ENCODE measurements at regions not wholly inside any gene's neighbourhood (a gene's known extent, or its start where the extent isn't known, plus 50 kb on each side); places are given as distances from the start of the nearest gene placed in this dataset.

GRCh38 chr11:131052367-131052766 is 136.1 kb upstream of the SNX19 start:
- H3K27ac ChIP-seq (ENCODE audit: low read depth, low read length) = no peak overlapping the region
- no peaks in the 10 kb centered on the region for H3K36me3 ChIP-seq (ENCODE audit: control insufficient read depth, insufficient read depth, low read length)
- H3K9ac ChIP-seq (ENCODE audit: low read depth, low read length) = no peak overlapping the region
- H3K27me3 ChIP-seq (ENCODE audit: control insufficient read depth, insufficient read depth, low read length) = no peaks in the 10 kb centered on the region
- H3K9me3 ChIP-seq (ENCODE audit: control insufficient read depth, insufficient read depth, low read length) = peaks cover 4% of the 10 kb centered on the region; the same call in 1 of the 2 replicates
- H3K4me1 ChIP-seq (ENCODE audit: control insufficient read depth, insufficient read depth, low read length) = peaks cover 17% of the 10 kb centered on the region
- no peak overlapping the region for H3K4me3 ChIP-seq (ENCODE audit: low read depth, low read length)

GRCh38 chr11:131056036-131056435 is 139.8 kb upstream of the SNX19 start:
- Histone ChIP-seq H3K27me3 (ENCODE audit: control insufficient read depth, insufficient read depth, low read length) (no peaks in the 10 kb centered on the region), H3K9ac (ENCODE audit: low read depth, low read length) (no peak overlapping the region), H3K36me3 (ENCODE audit: control insufficient read depth, insufficient read depth, low read length) (no peaks in the 10 kb centered on the region), H3K4me3 (ENCODE audit: low read depth, low read length) (no peak overlapping the region), H3K4me1 (ENCODE audit: control insufficient read depth, insufficient read depth, low read length) (peaks cover 11% of the 10 kb centered on the region), H3K27ac (ENCODE audit: low read depth, low read length) (no peak overlapping the region), H3K9me3 (ENCODE audit: control insufficient read depth, insufficient read depth, low read length) (no peaks in the 10 kb centered on the region)

DNA sequence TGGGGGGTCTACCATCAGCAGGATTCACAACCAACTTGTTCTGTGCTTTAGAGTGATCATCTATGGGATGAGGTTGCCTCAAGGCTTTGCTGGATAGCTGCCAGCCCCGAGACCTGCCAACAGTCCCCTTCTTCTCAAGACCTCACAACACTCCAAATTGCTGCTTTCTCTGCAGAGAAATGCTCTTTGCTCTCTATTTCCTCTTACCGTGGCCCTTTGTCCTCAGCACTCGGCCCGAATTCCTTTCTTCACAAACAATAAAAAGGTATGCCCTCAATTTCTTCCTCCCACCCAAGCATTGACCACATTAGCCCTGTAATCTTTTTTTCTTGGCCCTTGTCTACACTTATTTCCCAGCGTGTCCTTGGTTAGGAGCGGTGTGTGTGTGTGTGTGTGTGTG is 147.4 kb upstream of the SNX19 start:
- Histone ChIP-seq H3K9ac (ENCODE audit: low read depth, low read length) (no peak overlapping the region; the same call in 1 of the 2 replicates), H3K27me3 (ENCODE audit: control insufficient read depth, insufficient read depth, low read length) (no peaks in the 10 kb centered on the region), H3K9me3 (ENCODE audit: control insufficient read depth, insufficient read depth, low read length) (peaks cover 8% of the 10 kb centered on the region), H3K27ac (ENCODE audit: low read depth, low read length) (no peak overlapping the region), H3K36me3 (ENCODE audit: control insufficient read depth, insufficient read depth, low read length) (no peaks in the 10 kb centered on the region), H3K4me1 (ENCODE audit: control insufficient read depth, insufficient read depth, low read length) (peaks cover 20% of the 10 kb centered on the region), H3K4me3 (ENCODE audit: low read depth, low read length) (no peak overlapping the region)

GRCh38 chr11:131064373-131064991 is 148.2 kb upstream of the SNX19 start:
- H3K4me1 ChIP-seq (ENCODE audit: control insufficient read depth, insufficient read depth, low read length) = peaks cover 20% of the 10 kb centered on the region
- H3K27ac ChIP-seq (ENCODE audit: low read depth, low read length) = no peak overlapping the region
- H3K9ac ChIP-seq (ENCODE audit: low read depth, low read length) = no peak overlapping the region
- peaks cover 8% of the 10 kb centered on the region for H3K9me3 ChIP-seq (ENCODE audit: control insufficient read depth, insufficient read depth, low read length)
- H3K27me3 ChIP-seq (ENCODE audit: control insufficient read depth, insufficient read depth, low read length) = no peaks in the 10 kb centered on the region
- no peak overlapping the region for H3K4me3 ChIP-seq (ENCODE audit: low read depth, low read length)
- H3K36me3 ChIP-seq (ENCODE audit: control insufficient read depth, insufficient read depth, low read length) = no peaks in the 10 kb centered on the region

GRCh38 chr11:131065435-131066413 is 149.4 kb upstream of the SNX19 start:
- Histone ChIP-seq H3K9ac (ENCODE audit: low read depth, low read length) (no peak overlapping the region), H3K4me3 (ENCODE audit: low read depth, low read length) (no peak overlapping the region), H3K9me3 (ENCODE audit: control insufficient read depth, insufficient read depth, low read length) (peaks cover 8% of the 10 kb centered on the region), H3K27ac (ENCODE audit: low read depth, low read length) (no peak overlapping the region), H3K36me3 (ENCODE audit: control insufficient read depth, insufficient read depth, low read length) (no peaks in the 10 kb centered on the region), H3K4me1 (ENCODE audit: control insufficient read depth, insufficient read depth, low read length) (peaks cover 20% of the 10 kb centered on the region), H3K27me3 (ENCODE audit: control insufficient read depth, insufficient read depth, low read length) (no peaks in the 10 kb centered on the region)

DNA sequence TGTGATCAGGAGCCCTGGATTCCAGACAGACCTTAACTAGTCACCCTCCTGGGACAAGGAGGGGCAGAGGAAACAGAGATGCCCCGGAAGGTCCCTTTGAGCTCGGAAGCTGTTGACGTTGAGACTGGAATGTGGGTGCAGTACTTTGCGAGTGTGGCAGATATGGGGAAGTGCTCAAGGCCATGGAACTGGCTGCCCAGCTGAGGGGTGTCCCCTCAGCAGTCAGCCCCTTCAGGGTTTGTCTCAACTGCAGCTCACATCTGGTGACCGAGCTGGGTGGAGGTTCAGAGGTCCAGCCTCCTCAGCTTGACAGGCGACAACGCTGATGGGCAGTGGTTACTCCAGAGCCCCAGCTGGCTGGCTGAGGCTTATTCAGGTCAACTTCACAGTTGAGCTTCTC is 150.3 kb upstream of the SNX19 start:
- Histone ChIP-seq H3K27ac (ENCODE audit: low read depth, low read length) (no peak overlapping the region), H3K27me3 (ENCODE audit: control insufficient read depth, insufficient read depth, low read length) (no peaks in the 10 kb centered on the region), H3K4me3 (ENCODE audit: low read depth, low read length) (no peak overlapping the region), H3K9me3 (ENCODE audit: control insufficient read depth, insufficient read depth, low read length) (peaks cover 8% of the 10 kb centered on the region), H3K36me3 (ENCODE audit: control insufficient read depth, insufficient read depth, low read length) (no peaks in the 10 kb centered on the region), H3K4me1 (ENCODE audit: control insufficient read depth, insufficient read depth, low read length) (peaks cover 20% of the 10 kb centered on the region), H3K9ac (ENCODE audit: low read depth, low read length) (no peak overlapping the region)

DNA sequence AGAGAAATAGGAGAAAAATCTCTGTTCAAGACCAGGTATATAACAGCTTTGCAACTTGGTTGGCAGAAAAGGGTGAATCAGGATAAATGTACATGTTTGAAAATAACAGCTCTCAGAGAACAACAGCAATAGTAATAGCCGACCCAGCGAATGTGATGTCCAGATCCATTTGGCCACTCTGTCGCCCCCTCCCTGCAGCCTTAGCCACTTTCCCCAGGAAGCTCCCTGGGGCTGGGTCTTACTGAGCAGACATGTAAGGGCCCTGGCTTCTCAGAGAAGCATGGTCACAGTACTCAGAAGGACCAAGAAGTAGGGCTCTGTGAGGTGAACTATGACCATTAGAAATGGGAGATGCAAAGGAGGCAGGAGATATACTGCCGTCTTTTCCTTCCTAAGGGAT is 154.1 kb upstream of the SNX19 start:
- Histone ChIP-seq H3K4me3 (ENCODE audit: low read depth, low read length) (no peak overlapping the region), H3K9me3 (ENCODE audit: control insufficient read depth, insufficient read depth, low read length) (peaks cover 5% of the 10 kb centered on the region), H3K4me1 (ENCODE audit: control insufficient read depth, insufficient read depth, low read length) (no peaks in the 10 kb centered on the region), H3K9ac (ENCODE audit: low read depth, low read length) (no peak overlapping the region), H3K27ac (ENCODE audit: low read depth, low read length) (no peak overlapping the region), H3K36me3 (ENCODE audit: control insufficient read depth, insufficient read depth, low read length) (no peaks in the 10 kb centered on the region), H3K27me3 (ENCODE audit: control insufficient read depth, insufficient read depth, low read length) (no peaks in the 10 kb centered on the region)

GRCh38 chr11:131073167-131073566 is 156.9 kb upstream of the SNX19 start:
- no peak overlapping the region for H3K27ac ChIP-seq (ENCODE audit: low read depth, low read length)
- no peaks in the 10 kb centered on the region for H3K9me3 ChIP-seq (ENCODE audit: control insufficient read depth, insufficient read depth, low read length)
- H3K27me3 ChIP-seq (ENCODE audit: control insufficient read depth, insufficient read depth, low read length) = no peaks in the 10 kb centered on the region
- no peaks in the 10 kb centered on the region for H3K36me3 ChIP-seq (ENCODE audit: control insufficient read depth, insufficient read depth, low read length)
- no peaks in the 10 kb centered on the region for H3K4me1 ChIP-seq (ENCODE audit: control insufficient read depth, insufficient read depth, low read length)
- no peak overlapping the region for H3K9ac ChIP-seq (ENCODE audit: low read depth, low read length)
- no peak overlapping the region for H3K4me3 ChIP-seq (ENCODE audit: low read depth, low read length)

DNA sequence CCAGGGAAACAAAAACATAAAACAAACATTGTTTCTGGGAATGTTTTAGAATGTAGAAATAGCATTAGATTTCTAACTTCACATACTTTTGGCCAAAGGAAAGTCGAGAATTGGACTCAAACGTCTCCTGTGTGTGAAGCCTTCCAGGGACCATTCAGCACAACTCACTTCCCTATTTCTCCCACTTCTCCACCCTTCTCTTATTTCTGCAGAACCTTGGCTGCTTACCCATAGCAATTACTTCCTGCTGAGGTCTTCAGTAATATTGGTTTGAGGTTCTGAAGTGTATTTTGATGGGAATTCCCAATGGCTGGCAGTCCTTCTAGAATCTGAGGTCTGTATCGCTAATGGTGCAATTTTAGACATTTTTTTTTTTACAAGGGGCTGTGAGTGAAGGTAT is 158.3 kb upstream of the SNX19 start:
- H3K4me1 ChIP-seq (ENCODE audit: control insufficient read depth, insufficient read depth, low read length) = no peaks in the 10 kb centered on the region

GRCh38 chr11:131077340-131077739 is 161.1 kb upstream of the SNX19 start:
- Histone ChIP-seq H3K27ac (ENCODE audit: low read depth, low read length) (no peak overlapping the region), H3K9me3 (ENCODE audit: control insufficient read depth, insufficient read depth, low read length) (no peaks in the 10 kb centered on the region), H3K9ac (ENCODE audit: low read depth, low read length) (no peak overlapping the region), H3K27me3 (ENCODE audit: control insufficient read depth, insufficient read depth, low read length) (no peaks in the 10 kb centered on the region), H3K36me3 (ENCODE audit: control insufficient read depth, insufficient read depth, low read length) (no peaks in the 10 kb centered on the region), H3K4me3 (ENCODE audit: low read depth, low read length) (no peak overlapping the region), H3K4me1 (ENCODE audit: control insufficient read depth, insufficient read depth, low read length) (no peaks in the 10 kb centered on the region)

More for the DNA sequence above, 158.3 kb upstream of the SNX19 start:
- Histone ChIP-seq H3K9ac (ENCODE audit: low read depth, low read length) (no peak overlapping the region), H3K9me3 (ENCODE audit: control insufficient read depth, insufficient read depth, low read length) (no peaks in the 10 kb centered on the region), H3K4me3 (ENCODE audit: low read depth, low read length) (no peak overlapping the region), H3K27me3 (ENCODE audit: control insufficient read depth, insufficient read depth, low read length) (no peaks in the 10 kb centered on the region), H3K27ac (ENCODE audit: low read depth, low read length) (no peak overlapping the region), H3K36me3 (ENCODE audit: control insufficient read depth, insufficient read depth, low read length) (no peaks in the 10 kb centered on the region)

DNA sequence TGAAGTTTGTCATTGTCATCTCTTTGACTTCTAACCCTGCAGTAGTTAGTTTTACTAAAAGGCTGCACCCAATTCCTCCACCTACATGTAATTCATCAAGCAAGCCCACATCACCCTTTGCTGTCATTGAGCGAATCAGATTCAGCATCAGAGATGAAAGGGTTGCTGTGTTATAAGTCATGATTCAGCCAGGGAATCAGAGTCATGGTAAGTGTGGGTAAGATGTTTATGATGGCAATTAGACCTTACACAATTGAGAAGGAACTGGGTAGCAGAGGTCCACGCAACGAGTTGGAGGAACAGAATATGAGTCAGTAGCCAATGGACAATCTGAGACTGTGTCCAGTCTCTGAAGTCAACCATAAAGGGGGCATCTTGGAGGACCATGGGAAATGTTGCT is 162.8 kb upstream of the SNX19 start:
- H3K9me3 ChIP-seq (ENCODE audit: control insufficient read depth, insufficient read depth, low read length) = peaks cover 4% of the 10 kb centered on the region; the same call in 1 of the 2 replicates
- no peak overlapping the region for H3K4me3 ChIP-seq (ENCODE audit: low read depth, low read length)
- H3K27me3 ChIP-seq (ENCODE audit: control insufficient read depth, insufficient read depth, low read length) = no peaks in the 10 kb centered on the region

More for the DNA sequence above, 162.8 kb upstream of the SNX19 start:
- Histone ChIP-seq H3K36me3 (ENCODE audit: control insufficient read depth, insufficient read depth, low read length) (no peaks in the 10 kb centered on the region), H3K27ac (ENCODE audit: low read depth, low read length) (no peak overlapping the region), H3K4me1 (ENCODE audit: control insufficient read depth, insufficient read depth, low read length) (no peaks in the 10 kb centered on the region), H3K9ac (ENCODE audit: low read depth, low read length) (no peak overlapping the region)
